GM12892 (cell line): ENCODE measurements at regions not wholly inside any gene's neighbourhood (a gene's known extent, or its start where the extent isn't known, plus 50 kb on each side); places are given as distances from the start of the nearest gene placed in this dataset.

ENCODE experiments used
- POLR2A ChIP-seq: IDR thresholded peaks from 2 replicates; pipeline ENCODE4 v1.6.1; 2011; ENCODE audit warnings: low read depth, low read length, control low read depth
- POLR2AphosphoS5 ChIP-seq: IDR thresholded peaks from 2 replicates; pipeline ENCODE4 v1.6.1; 2011; ENCODE audit warnings: low read depth, low read length, control low read depth
- TAF1 ChIP-seq: IDR thresholded peaks from 2 replicates; pipeline ENCODE4 v1.6.1; 2011; ENCODE audit warnings: low read depth, mild to moderate bottlenecking, control low read depth, low read length, borderline replicate concordance

GRCh38 chr6:164379795-164380194 lies 929.6 kb downstream of the C6orf118 start:
- no peak for TF ChIP-seq POLR2AphosphoS5
- TF ChIP-seq POLR2A, result no peak
- TF ChIP-seq TAF1, result no peak
